CD4-positive, alpha-beta memory T cell (primary cell): ENCODE measurements at regions not wholly inside any gene's neighbourhood (a gene's known extent, or its start where the extent isn't known, plus 50 kb on each side); places are given as distances from the start of the nearest gene placed in this dataset.

Source experiments
- CTCF ChIA-PET: fragments of 350-600 bp; sonication (Branson Sonifier 250); formaldehyde crosslinking; loops from one replicate; lab custom pipeline; 2021; ENCODE audit warnings: inconsistent platforms; ENCODE audit not compliant: partially characterized antibody; lab: Charles Lee
- POLR2A ChIA-PET: fragments of 350-600 bp; sonication (Branson Sonifier 250); formaldehyde crosslinking; loops from one replicate; lab custom pipeline; 2021; ENCODE audit not compliant: partially characterized antibody; lab: Charles Lee
- DNase-seq, 5 donors: peaks; one replicate each; pipeline versions ENCODE4 v3.0.0 to v3.0.0-alpha.2; 2020 to 2022; ENCODE audit warnings: mixed read lengths in 1 of 5
- H3K27ac ChIP-seq: one replicate; pipeline ENCODE4 v1.7.0; 2013; ENCODE audit warnings: low read depth, low read length
- H3K27me3 ChIP-seq: 2 replicates; pipeline ENCODE4 v1.7.0; 2013; ENCODE audit warnings: mild to moderate bottlenecking, low read length, moderate library complexity; ENCODE audit not compliant: insufficient read depth
- H3K36me3 ChIP-seq: 2 replicates; pipeline ENCODE4 v1.7.0; 2013; ENCODE audit warnings: mild to moderate bottlenecking, low read length, moderate library complexity; ENCODE audit not compliant: insufficient read depth
- H3K4me1 ChIP-seq: 2 replicates; pipeline ENCODE4 v1.7.0; 2013; ENCODE audit warnings: mild to moderate bottlenecking, low read length, moderate library complexity; ENCODE audit not compliant: insufficient read depth
- H3K4me3 ChIP-seq, 2 donors: one replicate each; pipeline ENCODE4 v1.7.0; 2013; ENCODE audit warnings: low read length in 2 of 2, mild to moderate bottlenecking in 1 of 2
- H3K9me3 ChIP-seq, 2 donors: one replicate each; pipeline ENCODE4 v1.7.0; 2013; ENCODE audit warnings: low read length in 2 of 2, control low read depth in 1 of 2; ENCODE audit not compliant: control insufficient read depth in 1 of 2
- H3K27ac Mint-ChIP-seq, 7 donors: one replicate each; pipeline ENCODE4 v1.8.0; 2020 to 2021; ENCODE audit warnings: mixed read lengths in 7 of 7, mild to moderate bottlenecking in 6 of 7, inconsistent platforms in 3 of 7, moderate library complexity in 3 of 7
- H3K27me3 Mint-ChIP-seq, 2 donors: one replicate each; pipeline ENCODE4 v1.8.0; 2020 to 2021; ENCODE audit warnings: mixed read lengths in 2 of 2
- H3K36me3 Mint-ChIP-seq, 2 donors: one replicate each; pipeline ENCODE4 v1.8.0; 2020 to 2021; ENCODE audit warnings: mixed read lengths in 2 of 2, inconsistent platforms in 1 of 2, mild to moderate bottlenecking in 1 of 2
- H3K4me1 Mint-ChIP-seq, 4 donors: one replicate each; pipeline ENCODE4 v1.8.0; 2020 to 2021; ENCODE audit warnings: mixed read lengths in 4 of 4, mild to moderate bottlenecking in 1 of 4
- H3K4me3 Mint-ChIP-seq, 8 donors: one replicate each; pipeline ENCODE4 v1.8.0; 2020 to 2021; ENCODE audit warnings: mixed read lengths in 8 of 8, mild to moderate bottlenecking in 7 of 8, moderate library complexity in 6 of 8, inconsistent platforms in 3 of 8
- H3K9me3 Mint-ChIP-seq, 8 donors: one replicate each; pipeline ENCODE4 v1.8.0; 2020 to 2021; ENCODE audit warnings: mixed read lengths in 8 of 8, mild to moderate bottlenecking in 5 of 8, inconsistent platforms in 3 of 8, moderate library complexity in 1 of 8
- intact Hi-C: fragments of 100-400 bp; cut with micrococcal nuclease; formaldehyde crosslinking; loops from one replicate; pipeline ENCODE4 v1.15.1; 2023

DNA sequence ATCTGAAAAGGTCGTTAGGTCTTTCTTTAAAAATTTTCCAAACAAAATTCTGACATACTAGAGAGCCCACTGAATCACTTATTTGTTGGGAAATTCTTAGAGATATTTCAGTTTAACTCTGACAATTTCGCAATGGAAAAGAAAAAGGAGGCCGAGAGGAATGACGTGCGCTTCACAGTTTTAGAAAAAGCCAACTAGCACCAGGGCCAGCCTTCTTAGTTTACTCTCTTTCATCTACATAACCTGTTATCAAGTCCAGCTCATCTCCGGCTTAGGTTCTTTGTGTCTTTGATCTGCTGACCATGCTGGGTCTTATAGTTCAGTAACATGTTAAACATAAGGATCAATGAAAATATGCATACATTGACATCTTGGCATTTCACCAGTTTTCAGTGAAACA is 201.7 kb upstream of the TAS2R1 start:
- no peak overlapping the region for H3K4me3 Mint-ChIP-seq
- Histone ChIP-seq H3K4me1 (no peaks in the 10 kb centered on the region), H3K9me3 (no peaks in the 10 kb centered on the region), H3K27ac (no peak overlapping the region), H3K4me3 (no peak overlapping the region), H3K27me3 (no peaks in the 10 kb centered on the region), H3K36me3 (no peaks in the 10 kb centered on the region)
- H3K27ac Mint-ChIP-seq = no peak overlapping the region
- ChIA-PET CTCF (no interaction called here), POLR2A (no interaction called here)
- H3K4me1 Mint-ChIP-seq = no peaks in the 10 kb centered on the region
- no peaks in the 10 kb centered on the region for H3K36me3 Mint-ChIP-seq
- peaks cover 0 to 8% (median 5%) of the 10 kb centered on the region in 8 donors for H3K9me3 Mint-ChIP-seq
- DNase-seq = no peak
- peaks cover 0 to 3% of the 10 kb centered on the region in 2 donors for H3K27me3 Mint-ChIP-seq
- intact Hi-C loops = no loop called here

DNA sequence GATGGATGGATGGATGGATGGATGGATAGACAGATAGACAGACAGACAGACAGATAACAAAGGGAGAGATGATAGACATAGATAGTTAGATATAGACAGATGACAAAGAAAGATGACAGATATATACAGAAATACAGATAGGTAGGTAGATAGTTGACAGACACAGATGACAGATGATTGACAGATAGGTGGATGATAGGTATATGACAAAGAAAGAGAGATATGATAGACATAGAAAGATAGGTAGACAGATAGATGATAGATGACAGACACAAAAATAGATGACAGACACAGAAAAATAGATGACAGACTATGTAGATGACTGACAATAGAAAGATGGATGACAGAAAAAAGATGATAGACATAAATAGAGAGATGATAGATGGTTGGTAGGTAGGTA is 200.0 kb upstream of the TAS2R1 start:
- Mint-ChIP-seq H3K27me3 (peaks cover 0 to 4% of the 10 kb centered on the region in 2 donors), H3K4me1 (no peaks in the 10 kb centered on the region), H3K27ac (no peak overlapping the region), H3K36me3 (no peaks in the 10 kb centered on the region), H3K9me3 (peaks cover 0 to 6% (median 3%) of the 10 kb centered on the region in 8 donors), H3K4me3 (no peak overlapping the region)
- Histone ChIP-seq H3K4me1 (no peaks in the 10 kb centered on the region), H3K27me3 (no peaks in the 10 kb centered on the region), H3K27ac (no peak overlapping the region), H3K9me3 (no peaks in the 10 kb centered on the region), H3K4me3 (no peak overlapping the region), H3K36me3 (no peaks in the 10 kb centered on the region)
- intact Hi-C loops = no loop called here
- ChIA-PET POLR2A (no interaction called here), CTCF (no interaction called here)
- DNase-seq = no peak

DNA sequence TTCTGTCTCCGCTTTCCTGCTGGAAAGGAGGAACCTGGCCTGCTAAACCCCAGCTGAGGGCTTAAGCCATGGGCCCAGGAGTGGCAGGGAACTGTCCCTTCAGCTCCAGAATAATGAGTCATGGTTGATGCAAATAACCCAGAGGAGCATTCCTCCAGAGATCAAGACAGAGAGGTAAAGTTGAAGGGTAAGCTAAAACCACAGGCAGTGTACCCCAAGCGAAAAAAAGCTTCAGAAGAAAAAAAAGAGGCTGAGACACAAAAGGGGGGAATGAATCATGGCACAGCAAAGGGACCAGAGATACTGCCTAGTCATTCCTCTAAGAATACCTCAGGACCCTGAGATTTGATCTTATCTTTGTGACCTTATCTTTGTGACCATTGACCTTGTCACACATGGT is 199.5 kb upstream of the TAS2R1 start:
- ChIA-PET CTCF (no interaction called here), POLR2A (no interaction called here)
- H3K36me3 Mint-ChIP-seq = no peaks in the 10 kb centered on the region
- no peaks in the 10 kb centered on the region for H3K36me3 ChIP-seq
- H3K27me3 ChIP-seq = no peaks in the 10 kb centered on the region
- H3K4me3 ChIP-seq = no peak overlapping the region
- no peaks in the 10 kb centered on the region for H3K4me1 Mint-ChIP-seq
- intact Hi-C loops = no loop called here
- H3K4me3 Mint-ChIP-seq = no peak overlapping the region
- H3K4me1 ChIP-seq = no peaks in the 10 kb centered on the region
- H3K9me3 Mint-ChIP-seq = peaks cover 0 to 6% (median 1%) of the 10 kb centered on the region in 8 donors
- no peak for DNase-seq
- H3K9me3 ChIP-seq = no peaks in the 10 kb centered on the region
- H3K27me3 Mint-ChIP-seq = peaks cover 0 to 4% of the 10 kb centered on the region in 2 donors
- H3K27ac ChIP-seq = no peak overlapping the region
- H3K27ac Mint-ChIP-seq = no peak overlapping the region

DNA sequence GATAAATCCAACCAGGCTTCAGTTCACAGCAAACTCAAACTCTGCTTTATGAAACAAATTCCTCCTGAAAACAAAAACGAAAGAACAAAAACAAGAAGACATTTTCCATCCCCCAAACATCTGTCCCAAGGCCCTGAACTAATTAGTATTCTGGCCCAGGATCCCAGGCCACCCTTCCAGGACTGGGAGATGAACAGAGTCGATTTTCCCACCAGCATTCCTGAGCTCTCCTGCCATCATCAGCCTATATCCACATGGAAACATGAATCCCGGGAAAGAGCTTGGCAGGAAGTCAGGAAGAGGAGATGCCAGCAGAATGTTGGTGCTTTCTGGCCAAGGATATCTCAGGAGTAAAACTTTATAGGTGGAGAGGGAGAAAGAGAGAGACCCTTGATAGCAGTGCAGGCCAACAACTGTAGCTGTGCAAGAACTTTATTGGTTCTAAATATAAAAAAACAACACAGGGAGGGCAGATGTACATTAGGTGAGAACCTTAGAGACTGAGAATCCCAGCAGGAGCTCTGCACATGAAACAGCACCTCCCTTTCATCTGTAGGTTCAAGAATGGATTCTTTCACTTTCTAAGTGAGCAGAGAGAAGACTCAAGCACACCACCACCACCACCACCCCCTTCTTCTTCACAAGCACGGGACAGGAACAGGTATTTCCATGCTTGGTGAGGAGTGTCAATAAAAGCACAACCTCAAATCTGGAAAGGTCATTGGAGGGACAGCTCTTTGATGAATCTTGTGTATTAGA is 190.7 kb upstream of the TAS2R1 start:
- H3K4me1 ChIP-seq = no peaks in the 10 kb centered on the region
- no peak overlapping the region for H3K4me3 ChIP-seq
- H3K27ac ChIP-seq = no peak overlapping the region
- H3K36me3 Mint-ChIP-seq = no peaks in the 10 kb centered on the region
- H3K4me1 Mint-ChIP-seq = peaks cover 0 to 1% (median 0%) of the 10 kb centered on the region in 4 donors
- H3K9me3 ChIP-seq = no peaks in the 10 kb centered on the region
- no peak overlapping the region for H3K27ac Mint-ChIP-seq
- ChIA-PET CTCF (no interaction called here), POLR2A (no interaction called here)
- H3K27me3 Mint-ChIP-seq = no peaks in the 10 kb centered on the region
- H3K4me3 Mint-ChIP-seq = no peak overlapping the region
- H3K9me3 Mint-ChIP-seq = peaks cover 0 to 3% (median 0%) of the 10 kb centered on the region in 8 donors
- intact Hi-C loops = no loop called here
- no peaks in the 10 kb centered on the region for H3K36me3 ChIP-seq
- H3K27me3 ChIP-seq = no peaks in the 10 kb centered on the region
- no peak for DNase-seq

DNA sequence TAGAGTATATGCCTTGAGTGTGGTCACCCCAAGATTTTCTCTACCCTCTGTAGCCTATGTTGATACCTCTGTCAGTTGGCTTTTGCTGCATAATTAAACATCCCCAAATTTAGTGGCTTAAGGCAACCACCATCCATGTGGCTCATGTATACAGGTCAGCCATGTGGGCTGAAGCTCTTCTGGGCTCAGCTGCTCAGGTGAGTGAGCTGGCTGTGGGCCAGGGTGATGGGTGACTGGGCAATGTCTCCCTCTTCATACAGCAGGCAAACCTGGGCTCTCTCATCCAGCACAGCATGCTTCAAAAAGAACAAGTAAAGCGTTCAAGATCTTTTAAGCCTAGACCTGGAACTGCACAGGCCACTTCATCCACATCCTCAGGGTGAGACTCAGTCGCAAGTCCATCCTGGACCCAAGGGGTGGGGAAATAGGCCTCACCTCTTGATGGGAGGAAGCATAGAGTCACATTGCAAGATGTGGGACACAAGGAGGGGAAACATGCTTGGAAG is 188.2 kb upstream of the TAS2R1 start:
- no peak for DNase-seq
- H3K27ac Mint-ChIP-seq = no peak overlapping the region
- no peaks in the 10 kb centered on the region for H3K36me3 ChIP-seq

DNA sequence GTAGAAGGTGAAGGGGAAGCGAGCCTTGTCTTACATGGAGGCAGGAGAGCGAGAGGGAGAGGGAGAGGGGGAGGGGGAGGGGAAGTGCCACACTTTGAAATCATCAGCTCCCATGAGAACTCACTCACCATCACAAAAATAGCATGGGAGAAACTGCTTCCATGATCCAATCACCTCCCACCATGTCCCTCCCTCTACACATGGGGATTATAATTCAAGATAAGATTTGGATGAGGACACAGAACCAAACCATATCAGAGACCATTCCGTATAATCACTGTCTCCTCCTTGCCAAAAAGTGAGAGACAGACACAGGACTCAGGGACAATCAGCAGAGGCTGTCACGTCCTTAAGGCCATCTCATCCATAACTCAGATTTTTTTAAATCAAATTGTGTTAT is 187.7 kb upstream of the TAS2R1 start:
- no peak overlapping the region for H3K27ac ChIP-seq
- DNase-seq = no peak
- Mint-ChIP-seq H3K4me1 (peaks cover 0 to 1% (median 0%) of the 10 kb centered on the region in 4 donors), H3K36me3 (no peaks in the 10 kb centered on the region), H3K27ac (no peak overlapping the region), H3K4me3 (no peak overlapping the region), H3K27me3 (no peaks in the 10 kb centered on the region), H3K9me3 (peaks cover 0 to 3% (median 0%) of the 10 kb centered on the region in 8 donors)
- H3K4me3 ChIP-seq = no peak overlapping the region
- ChIA-PET CTCF (no interaction called here), POLR2A (no interaction called here)
- no peaks in the 10 kb centered on the region for H3K9me3 ChIP-seq
- H3K27me3 ChIP-seq = no peaks in the 10 kb centered on the region
- H3K36me3 ChIP-seq = no peaks in the 10 kb centered on the region
- no peaks in the 10 kb centered on the region for H3K4me1 ChIP-seq
- intact Hi-C loops = no loop called here

More for the DNA sequence above, 188.2 kb upstream of the TAS2R1 start:
- no peak overlapping the region for H3K4me3 Mint-ChIP-seq
- peaks cover 0 to 1% (median 0%) of the 10 kb centered on the region in 4 donors for H3K4me1 Mint-ChIP-seq
- peaks cover 0 to 3% (median 0%) of the 10 kb centered on the region in 8 donors for H3K9me3 Mint-ChIP-seq
- ChIA-PET CTCF (no interaction called here), POLR2A (no interaction called here)
- no peaks in the 10 kb centered on the region for H3K4me1 ChIP-seq
- H3K27ac ChIP-seq = no peak overlapping the region
- H3K4me3 ChIP-seq = no peak overlapping the region
- intact Hi-C loops = no loop called here
- H3K9me3 ChIP-seq = no peaks in the 10 kb centered on the region
- H3K36me3 Mint-ChIP-seq = no peaks in the 10 kb centered on the region
- H3K27me3 ChIP-seq = no peaks in the 10 kb centered on the region
- no peaks in the 10 kb centered on the region for H3K27me3 Mint-ChIP-seq

DNA sequence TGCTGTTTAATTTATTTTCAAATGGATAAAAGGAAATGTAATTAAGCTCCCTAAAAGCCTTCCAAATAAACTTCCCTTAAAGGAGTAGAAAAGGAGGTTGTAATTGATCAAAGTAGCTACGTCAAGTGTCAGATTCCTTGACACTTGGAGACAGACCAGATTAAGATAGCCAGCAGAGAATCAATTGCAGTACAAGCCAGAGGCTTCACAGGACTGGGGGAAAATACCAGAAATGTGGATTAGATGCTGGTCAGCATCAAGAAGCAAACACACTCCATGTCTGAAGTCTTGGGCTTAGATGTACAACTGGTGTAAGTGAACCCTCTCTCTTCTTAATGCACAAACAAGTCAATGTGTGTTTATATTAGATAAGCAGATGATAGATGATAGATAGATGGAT is 184.9 kb upstream of the TAS2R1 start:
- H3K27ac Mint-ChIP-seq = no peak overlapping the region
- H3K4me3 Mint-ChIP-seq = no peak overlapping the region
- H3K4me3 ChIP-seq = no peak overlapping the region

More for the DNA sequence above, 184.9 kb upstream of the TAS2R1 start:
- H3K4me1 Mint-ChIP-seq = no peaks in the 10 kb centered on the region
- H3K36me3 Mint-ChIP-seq = no peaks in the 10 kb centered on the region
- H3K9me3 ChIP-seq = no peaks in the 10 kb centered on the region
- H3K27ac ChIP-seq = no peak overlapping the region
- H3K9me3 Mint-ChIP-seq = peaks cover 0 to 9% (median 4%) of the 10 kb centered on the region in 8 donors
- POLR2A ChIA-PET = no interaction called here
- no peaks in the 10 kb centered on the region for H3K27me3 ChIP-seq
- CTCF ChIA-PET = no interaction called here
- no peaks in the 10 kb centered on the region for H3K36me3 ChIP-seq
- no peaks in the 10 kb centered on the region for H3K4me1 ChIP-seq
- H3K27me3 Mint-ChIP-seq = no peaks in the 10 kb centered on the region
- DNase-seq = no peak
- intact Hi-C loops = no loop called here
